ENCODE measurements at regions not wholly inside any gene's neighbourhood (a gene's known extent, or its start where the extent isn't known, plus 50 kb on each side); places are given as distances from the start of the nearest gene placed in this dataset.

GRCh38 chr12:61781021-61781581 is 479.1 kb upstream of the USP15 start:
- no peak for DNase-seq (ENCODE audit: low read depth)

GRCh38 chr12:61796846-61797245 is 463.4 kb upstream of the USP15 start:
- DNase-seq (ENCODE audit: low read depth) = no peak

- no peak for DNase-seq (ENCODE audit: low read depth)
Observed at GRCh38 chr12:61797266-61797665, 462.9 kb upstream of the USP15 start.

GRCh38 chr12:61798778-61799177 is 461.4 kb upstream of the USP15 start:
- DNase-seq (ENCODE audit: low read depth) = no peak

GRCh38 chr12:61804301-61804700 is 455.9 kb upstream of the USP15 start:
- DNase-seq (ENCODE audit: low read depth) = no peak

- DNase-seq (ENCODE audit: low read depth) = no peak
Observed at GRCh38 chr12:61808856-61809255, 451.3 kb upstream of the USP15 start.

- DNase-seq (ENCODE audit: low read depth) = no peak
Observed at GRCh38 chr12:61810486-61810885, 449.7 kb upstream of the USP15 start.

- no peak for DNase-seq (ENCODE audit: low read depth)
Observed at GRCh38 chr12:61821381-61821780, 438.8 kb upstream of the USP15 start.

- DNase-seq (ENCODE audit: low read depth) = no peak
Observed at GRCh38 chr12:61823102-61823501, 437.1 kb upstream of the USP15 start.

GRCh38 chr12:61846765-61847164 is 413.4 kb upstream of the USP15 start:
- DNase-seq (ENCODE audit: low read depth) = no peak

- DNase-seq (ENCODE audit: low read depth) = no peak
Observed at GRCh38 chr12:61848893-61849292, 411.3 kb upstream of the USP15 start.

- DNase-seq (ENCODE audit: low read depth) = no peak
Observed at GRCh38 chr12:61853945-61854344, 406.3 kb upstream of the USP15 start.

- no peak for DNase-seq (ENCODE audit: low read depth)
Observed at GRCh38 chr12:61854902-61855301, 405.3 kb upstream of the USP15 start.

- DNase-seq (ENCODE audit: low read depth) = no peak
Observed at GRCh38 chr12:61857968-61858367, 402.2 kb upstream of the USP15 start.

- DNase-seq (ENCODE audit: low read depth) = no peak
Observed at GRCh38 chr12:61860451-61860850, 399.8 kb upstream of the USP15 start.

GRCh38 chr12:61862986-61863385 is 397.2 kb upstream of the USP15 start:
- DNase-seq (ENCODE audit: low read depth) = no peak

GRCh38 chr12:61863811-61864210 is 396.4 kb upstream of the USP15 start:
- DNase-seq (ENCODE audit: low read depth) = no peak

- DNase-seq (ENCODE audit: low read depth) = no peak
Observed at GRCh38 chr12:61869796-61870195, 390.4 kb upstream of the USP15 start.

- DNase-seq (ENCODE audit: low read depth) = no peak
Observed at GRCh38 chr12:61870658-61871484, 389.3 kb upstream of the USP15 start.

GRCh38 chr12:61871485-61871810 is 388.8 kb upstream of the USP15 start:
- DNase-seq (ENCODE audit: low read depth) = no peak

GRCh38 chr12:61879229-61879628 is 381.0 kb upstream of the USP15 start:
- DNase-seq (ENCODE audit: low read depth) = no peak

- no peak for DNase-seq (ENCODE audit: low read depth)
Observed at GRCh38 chr12:61880186-61880585, 380.0 kb upstream of the USP15 start.

- no peak for DNase-seq (ENCODE audit: low read depth)
Observed at GRCh38 chr12:61891632-61892031, 368.6 kb upstream of the USP15 start.

- DNase-seq (ENCODE audit: low read depth) = no peak
Observed at GRCh38 chr12:61894168-61894567, 366.0 kb upstream of the USP15 start.
